Lung (tissue), 11 donors: ENCODE measurements at regions not wholly inside any gene's neighbourhood (a gene's known extent, or its start where the extent isn't known, plus 50 kb on each side); places are given as distances from the start of the nearest gene placed in this dataset.

ENCODE experiments used
- ATAC-seq: fragments of 200-7000 bp; cut with Tn5 transposase; one replicate; pipeline ENCODE4 v1.9.1; 2020; ENCODE audit warnings: moderate number of reproducible peaks; ENCODE audit not compliant: insufficient read depth, low FRiP score
- DNase-seq, 3 donors: peaks; one replicate each; pipeline ENCODE4 v3.0.0-alpha.2; 2013 to 2017
- H3K27ac ChIP-seq, 2 donors: one replicate each; pipeline ENCODE4 v1.5.1; 2013; ENCODE audit warnings: mild to moderate bottlenecking in 2 of 2, moderate library complexity in 2 of 2, control low read depth in 1 of 2, inconsistent platforms in 1 of 2, low read depth in 1 of 2, low read length in 1 of 2
- H3K27me3 ChIP-seq, 3 donors: one replicate each; pipeline ENCODE4 v1.5.1; 2013; ENCODE audit warnings: low read length in 2 of 3; ENCODE audit not compliant: control insufficient read depth in 3 of 3, insufficient read depth in 3 of 3
- H3K36me3 ChIP-seq, 4 donors: one replicate each; pipeline ENCODE4 v1.5.1; 2013; ENCODE audit warnings: low read length in 4 of 4, mild to moderate bottlenecking in 1 of 4, moderate library complexity in 1 of 4; ENCODE audit not compliant: control insufficient read depth in 4 of 4, insufficient read depth in 4 of 4
- H3K4me1 ChIP-seq, 5 donors: one replicate each; pipeline ENCODE4 v1.5.1; 2013; ENCODE audit warnings: low read length in 5 of 5, mild to moderate bottlenecking in 2 of 5, moderate library complexity in 1 of 5; ENCODE audit not compliant: control insufficient read depth in 5 of 5, insufficient read depth in 5 of 5
- H3K4me3 ChIP-seq: one replicate; pipeline ENCODE4 v1.5.1; 2013; ENCODE audit warnings: mild to moderate bottlenecking, control low read depth, moderate library complexity
- H3K9ac ChIP-seq, 2 donors: one replicate each; pipeline ENCODE4 v1.5.1; 2013; ENCODE audit warnings: low read length in 2 of 2, control low read depth in 1 of 2; ENCODE audit not compliant: insufficient read depth in 1 of 2
- H3K9me3 ChIP-seq, 4 donors: one replicate each; pipeline ENCODE4 v1.5.1; 2013; ENCODE audit warnings: low read length in 3 of 4, mild to moderate bottlenecking in 1 of 4, moderate library complexity in 1 of 4; ENCODE audit not compliant: control insufficient read depth in 4 of 4, insufficient read depth in 3 of 4
- CTCF ChIP-seq: IDR thresholded peaks from 2 replicates; pipeline ENCODE4 v1.5.1; 2012; ENCODE audit warnings: mild to moderate bottlenecking; ENCODE audit errors: control extremely low read depth, extremely low read depth
- WGBS, 2 donors: extraction: QIAGEN DNeasy Blood & Tissue Kit; methylation state at CpG; one replicate each; pipeline ENCODE4 v1.1.7; 2013; 5-methylcytosine and 5-hydroxymethylcytosine counted together
- donor health status: control.
- donor health status: control.
- donor health status: Bipolar disorder and iron deficiency.
- donor health status: healthy.
- donor health status: DM: yes; HTN: yes; CAD: no.

GRCh38 chr13:90105276-90105675 is 1242.2 kb upstream of the MIR17HG start:
- no peak for TF ChIP-seq CTCF
- Histone ChIP-seq H3K9me3 (peaks cover 0 to 3% (median 0%) of the 10 kb centered on the region in 4 donors), H3K4me1 (peaks cover 0 to 17% (median 0%) of the 10 kb centered on the region in 5 donors), H3K36me3 (no peaks in the 10 kb centered on the region), H3K27me3 (no peaks in the 10 kb centered on the region), H3K27ac (no peak overlapping the region), H3K4me3 (no peak overlapping the region), H3K9ac (no peak overlapping the region)
- DNase-seq: no peak
- no peak for ATAC-seq

- peak in 2 of 3 donors; percentile 17 to 45 for DNase-seq
- H3K9ac ChIP-seq: no peak overlapping the region
- H3K4me1 ChIP-seq: peaks cover 0 to 17% (median 0%) of the 10 kb centered on the region in 5 donors
- H3K9me3 ChIP-seq: peaks cover 0 to 3% (median 0%) of the 10 kb centered on the region in 4 donors
- no peak overlapping the region for H3K27ac ChIP-seq
- 20 to 24% methylated on average over 3 of the region's 3 CpGs for WGBS, 2 donors
- H3K36me3 ChIP-seq: no peaks in the 10 kb centered on the region
- H3K27me3 ChIP-seq: no peaks in the 10 kb centered on the region
- no peak for TF ChIP-seq CTCF
- no peak overlapping the region for H3K4me3 ChIP-seq
- no peak for ATAC-seq
Observed at GRCh38 chr13:90105849-90106496, 1241.5 kb upstream of the MIR17HG start.

GRCh38 chr13:90107661-90108060 is 1239.8 kb upstream of the MIR17HG start:
- Histone ChIP-seq H3K9ac (no peak overlapping the region), H3K4me3 (no peak overlapping the region), H3K9me3 (peaks cover 0 to 3% (median 0%) of the 10 kb centered on the region in 4 donors), H3K27ac (no peak overlapping the region), H3K27me3 (no peaks in the 10 kb centered on the region), H3K36me3 (no peaks in the 10 kb centered on the region), H3K4me1 (peaks cover 0 to 17% (median 0%) of the 10 kb centered on the region in 5 donors)
- DNase-seq (no peak), ATAC-seq (no peak)
- TF ChIP-seq CTCF: no peak
- 89 to 95% methylated on average over 2 of the region's 2 CpGs for WGBS, 2 donors

- DNase-seq (peak in 2 of 3 donors; percentile 62 to 81), ATAC-seq (no peak)
- no peaks in the 10 kb centered on the region for H3K36me3 ChIP-seq
- H3K27ac ChIP-seq: no peak overlapping the region
- no peak for TF ChIP-seq CTCF
- no peak overlapping the region for H3K4me3 ChIP-seq
- no peaks in the 10 kb centered on the region for H3K27me3 ChIP-seq
- WGBS, 2 donors: 63 to 75% methylated on average over 1 of the region's 1 CpG
- H3K9ac ChIP-seq: no peak overlapping the region
- H3K9me3 ChIP-seq: peaks cover 0 to 3% (median 0%) of the 10 kb centered on the region in 4 donors
- peaks cover 0 to 17% (median 0%) of the 10 kb centered on the region in 5 donors for H3K4me1 ChIP-seq
Observed at GRCh38 chr13:90108547-90108946, 1238.9 kb upstream of the MIR17HG start.
